Activated naive CD8-positive, alpha-beta T cell treated with anti-CD3 and anti-CD28 coated beads, Interleukin-2, amount 10 ng/mL, durations not matched to agents 7 days and 5 days (primary cell): ENCODE measurements at regions not wholly inside any gene's neighbourhood (a gene's known extent, or its start where the extent isn't known, plus 50 kb on each side); places are given as distances from the start of the nearest gene placed in this dataset.

Experiments used
- ATAC-seq: fragments of 150-1000 bp; cut with Tn5 transposase; one replicate; pipeline ENCODE4 v1.10.0; 2021; ENCODE audit warnings: low read depth, moderate library complexity
- POLR2A ChIA-PET: fragments of 350-600 bp; sonication (Branson Sonifier 250); formaldehyde crosslinking; loops from one replicate; lab custom pipeline; 2021; ENCODE audit warnings: antibody characterized with exemption; lab: Charles Lee
- DNase-seq: peaks from one replicate; pipeline ENCODE4 v3.0.0; 2021
- H3K27ac Mint-ChIP-seq: one replicate; pipeline ENCODE4 v1.8.0; 2022; ENCODE audit warnings: mild to moderate bottlenecking, mixed read lengths
- H3K27me3 Mint-ChIP-seq: one replicate; pipeline ENCODE4 v1.8.0; 2022; ENCODE audit warnings: mild to moderate bottlenecking, moderate library complexity, mixed read lengths
- H3K36me3 Mint-ChIP-seq: one replicate; pipeline ENCODE4 v1.8.0; 2021; ENCODE audit warnings: mild to moderate bottlenecking, mixed read lengths
- H3K4me1 Mint-ChIP-seq: one replicate; pipeline ENCODE4 v1.8.0; 2021; ENCODE audit warnings: mixed read lengths
- H3K4me3 Mint-ChIP-seq: one replicate; pipeline ENCODE4 v1.8.0; 2022; ENCODE audit warnings: mild to moderate bottlenecking, moderate library complexity, mixed read lengths
- H3K9me3 Mint-ChIP-seq: one replicate; pipeline ENCODE4 v1.8.0; 2021; ENCODE audit warnings: mixed read lengths

- POLR2A ChIA-PET = no interaction called here
- no peaks in the 10 kb centered on the region for H3K27me3 Mint-ChIP-seq
- H3K36me3 Mint-ChIP-seq = no peaks in the 10 kb centered on the region
- peaks cover 3% of the 10 kb centered on the region for H3K9me3 Mint-ChIP-seq
- DNase-seq = no peak
- ATAC-seq = no peak
- H3K4me3 Mint-ChIP-seq = no peak overlapping the region
- no peak overlapping the region for H3K27ac Mint-ChIP-seq
- no peaks in the 10 kb centered on the region for H3K4me1 Mint-ChIP-seq
Measured at GRCh38 chr4:13196721-13197120, 287.4 kb downstream of the RAB28 start.

- H3K4me3 Mint-ChIP-seq = no peak overlapping the region
- DNase-seq (no peak), ATAC-seq (no peak)
- no peaks in the 10 kb centered on the region for H3K36me3 Mint-ChIP-seq
- H3K27ac Mint-ChIP-seq = no peak overlapping the region
- POLR2A ChIA-PET = no interaction called here
- no peaks in the 10 kb centered on the region for H3K4me1 Mint-ChIP-seq
- peaks cover 3% of the 10 kb centered on the region for H3K9me3 Mint-ChIP-seq
- H3K27me3 Mint-ChIP-seq = no peaks in the 10 kb centered on the region
Measured at GRCh38 chr4:13193662-13194061, 290.5 kb downstream of the RAB28 start.

GRCh38 chr4:13190093-13190721, 293.9 kb downstream of the RAB28 start:
- POLR2A ChIA-PET = no interaction called here
- Mint-ChIP-seq H3K27ac (no peak overlapping the region), H3K27me3 (no peaks in the 10 kb centered on the region), H3K4me3 (no peak overlapping the region), H3K9me3 (peaks cover 3% of the 10 kb centered on the region), H3K4me1 (no peaks in the 10 kb centered on the region), H3K36me3 (no peaks in the 10 kb centered on the region)
- ATAC-seq = no peak
- DNase-seq = no peak

- no peak overlapping the region for H3K4me3 Mint-ChIP-seq
- H3K4me1 Mint-ChIP-seq = no peaks in the 10 kb centered on the region
- peaks cover 3% of the 10 kb centered on the region for H3K9me3 Mint-ChIP-seq
- H3K36me3 Mint-ChIP-seq = no peaks in the 10 kb centered on the region
- H3K27me3 Mint-ChIP-seq = no peaks in the 10 kb centered on the region
- H3K27ac Mint-ChIP-seq = no peak overlapping the region
- POLR2A ChIA-PET = no interaction called here
- ATAC-seq (no peak), DNase-seq (no peak)
Measured at GRCh38 chr4:13184199-13184598, 299.9 kb downstream of the RAB28 start.

- ATAC-seq (no peak), DNase-seq (no peak)
- POLR2A ChIA-PET = no interaction called here
- no peak overlapping the region for H3K27ac Mint-ChIP-seq
- H3K36me3 Mint-ChIP-seq = no peaks in the 10 kb centered on the region
- H3K4me3 Mint-ChIP-seq = no peak overlapping the region
- no peaks in the 10 kb centered on the region for H3K4me1 Mint-ChIP-seq
- H3K27me3 Mint-ChIP-seq = no peaks in the 10 kb centered on the region
- peaks cover 3% of the 10 kb centered on the region for H3K9me3 Mint-ChIP-seq
Measured at GRCh38 chr4:13182133-13182532, 302.0 kb downstream of the RAB28 start.

- DNase-seq = no peak
- Mint-ChIP-seq H3K4me1 (no peaks in the 10 kb centered on the region), H3K4me3 (no peak overlapping the region), H3K27ac (no peak overlapping the region), H3K36me3 (no peaks in the 10 kb centered on the region), H3K27me3 (no peaks in the 10 kb centered on the region), H3K9me3 (peaks cover 3% of the 10 kb centered on the region)
- no peak for ATAC-seq
- POLR2A ChIA-PET = no interaction called here
Measured at GRCh38 chr4:13181681-13182080, 302.5 kb downstream of the RAB28 start.

GRCh38 chr4:13180701-13181100, 303.4 kb downstream of the RAB28 start:
- peaks cover 3% of the 10 kb centered on the region for H3K9me3 Mint-ChIP-seq
- no peaks in the 10 kb centered on the region for H3K27me3 Mint-ChIP-seq
- H3K4me1 Mint-ChIP-seq = no peaks in the 10 kb centered on the region
- ATAC-seq = no peak
- DNase-seq = no peak
- H3K36me3 Mint-ChIP-seq = no peaks in the 10 kb centered on the region
- no peak overlapping the region for H3K27ac Mint-ChIP-seq
- H3K4me3 Mint-ChIP-seq = no peak overlapping the region
- POLR2A ChIA-PET = no interaction called here

GRCh38 chr4:13178621-13179020, 305.5 kb downstream of the RAB28 start:
- POLR2A ChIA-PET = no interaction called here
- ATAC-seq (no peak), DNase-seq (no peak)
- no peaks in the 10 kb centered on the region for H3K4me1 Mint-ChIP-seq
- H3K4me3 Mint-ChIP-seq = no peak overlapping the region
- no peaks in the 10 kb centered on the region for H3K36me3 Mint-ChIP-seq
- H3K9me3 Mint-ChIP-seq = peaks cover 1% of the 10 kb centered on the region
- H3K27me3 Mint-ChIP-seq = no peaks in the 10 kb centered on the region
- no peak overlapping the region for H3K27ac Mint-ChIP-seq

GRCh38 chr4:13176741-13177142, 307.4 kb downstream of the RAB28 start:
- no peak overlapping the region for H3K4me3 Mint-ChIP-seq
- H3K27me3 Mint-ChIP-seq = no peaks in the 10 kb centered on the region
- POLR2A ChIA-PET = no interaction called here
- no peak overlapping the region for H3K27ac Mint-ChIP-seq
- H3K9me3 Mint-ChIP-seq = no peaks in the 10 kb centered on the region
- no peaks in the 10 kb centered on the region for H3K4me1 Mint-ChIP-seq
- H3K36me3 Mint-ChIP-seq = no peaks in the 10 kb centered on the region
- ATAC-seq (no peak), DNase-seq (no peak)

GRCh38 chr4:13174926-13175325, 309.2 kb downstream of the RAB28 start:
- POLR2A ChIA-PET = no interaction called here
- no peaks in the 10 kb centered on the region for H3K36me3 Mint-ChIP-seq
- no peaks in the 10 kb centered on the region for H3K4me1 Mint-ChIP-seq
- H3K27ac Mint-ChIP-seq = no peak overlapping the region
- H3K9me3 Mint-ChIP-seq = peaks cover 1% of the 10 kb centered on the region
- ATAC-seq (no peak), DNase-seq (no peak)
- no peak overlapping the region for H3K4me3 Mint-ChIP-seq
- no peaks in the 10 kb centered on the region for H3K27me3 Mint-ChIP-seq

- ATAC-seq = no peak
- no peaks in the 10 kb centered on the region for H3K36me3 Mint-ChIP-seq
Measured at GRCh38 chr4:13174001-13174400, 310.1 kb downstream of the RAB28 start.

GRCh38 chr4:13171292-13172057, 312.7 kb downstream of the RAB28 start:
- H3K27ac Mint-ChIP-seq = no peak overlapping the region
- no peak for ATAC-seq

More at GRCh38 chr4:13174001-13174400, 310.1 kb downstream of the RAB28 start:
- DNase-seq = no peak
- H3K27ac Mint-ChIP-seq = no peak overlapping the region
- POLR2A ChIA-PET = no interaction called here
- no peaks in the 10 kb centered on the region for H3K4me1 Mint-ChIP-seq
- H3K4me3 Mint-ChIP-seq = no peak overlapping the region
- peaks cover 1% of the 10 kb centered on the region for H3K9me3 Mint-ChIP-seq
- H3K27me3 Mint-ChIP-seq = no peaks in the 10 kb centered on the region

GRCh38 chr4:13169731-13170525, 314.2 kb downstream of the RAB28 start:
- Mint-ChIP-seq H3K36me3 (no peaks in the 10 kb centered on the region), H3K27me3 (no peaks in the 10 kb centered on the region), H3K4me1 (no peaks in the 10 kb centered on the region), H3K9me3 (peaks cover 1% of the 10 kb centered on the region), H3K27ac (no peak overlapping the region), H3K4me3 (no peak overlapping the region)
- DNase-seq (no peak), ATAC-seq (no peak)
- POLR2A ChIA-PET = no interaction called here

More at GRCh38 chr4:13171292-13172057, 312.7 kb downstream of the RAB28 start:
- H3K4me1 Mint-ChIP-seq = no peaks in the 10 kb centered on the region
- no peak overlapping the region for H3K4me3 Mint-ChIP-seq
- peaks cover 1% of the 10 kb centered on the region for H3K9me3 Mint-ChIP-seq
- no peak for DNase-seq
- no peaks in the 10 kb centered on the region for H3K27me3 Mint-ChIP-seq
- POLR2A ChIA-PET = no interaction called here
- H3K36me3 Mint-ChIP-seq = no peaks in the 10 kb centered on the region
